BLaER1 (cell line): ENCODE measurements at regions not wholly inside any gene's neighbourhood (a gene's known extent, or its start where the extent isn't known, plus 50 kb on each side); places are given as distances from the start of the nearest gene placed in this dataset.
A peak's percentile ranks its signal among the peaks of the same experiment; 100 is the strongest.
"Not testable (repeated sequence)": the region's sequence is repeated elsewhere in the genome, so short reads cannot be mapped to it uniquely, and the experiment has no call there.

ENCODE experiments used
- H3K27ac ChIP-seq: shearing (Covaris generic); formaldehyde crosslinking; 2 replicates; pipeline ENCODE4 v1.8.1; 2022
- H3K27me3 ChIP-seq: shearing (Covaris generic); formaldehyde crosslinking; 2 replicates; pipeline ENCODE4 v1.8.1; 2022
- H3K36me3 ChIP-seq: shearing (Covaris generic); formaldehyde crosslinking; 2 replicates; pipeline ENCODE4 v1.8.1; 2022
- H3K4me1 ChIP-seq: shearing (Covaris generic); formaldehyde crosslinking; 2 replicates; pipeline ENCODE4 v1.8.1; 2022
- H3K4me2 ChIP-seq: shearing (Covaris generic); formaldehyde crosslinking; 2 replicates; pipeline ENCODE4 v1.8.1; 2022
- H3K4me3 ChIP-seq: shearing (Covaris generic); formaldehyde crosslinking; 2 replicates; pipeline ENCODE4 v1.8.1; 2022
- H3K9ac ChIP-seq: shearing (Covaris generic); formaldehyde crosslinking; 2 replicates; pipeline ENCODE4 v1.8.1; 2022
- H3K9me3 ChIP-seq: shearing (Covaris generic); formaldehyde crosslinking; 2 replicates; pipeline ENCODE4 v1.8.1; 2022
- H4K20me1 ChIP-seq: shearing (Covaris generic); formaldehyde crosslinking; 2 replicates; pipeline ENCODE4 v1.8.1; 2022
- Cebpa-rat ChIP-seq: shearing (Covaris generic); IDR thresholded peaks from 2 replicates; pipeline ENCODE4 v1.8.1; 2022

GRCh38 chr20:7770578-7770977, 169.7 kb downstream of the HAO1 start:
- H3K27me3 ChIP-seq = no peaks in the 10 kb centered on the region
- H3K4me3 ChIP-seq = no peak overlapping the region
- TF ChIP-seq Cebpa-rat = no peak
- H3K9me3 ChIP-seq = no peaks in the 10 kb centered on the region; the same call in 1 of the 2 replicates
- H4K20me1 ChIP-seq = no peaks in the 10 kb centered on the region
- H3K4me2 ChIP-seq = 0 out of 2 replicates have a peak overlapping the region, but pooled peaks have one; percentile 2
- no peak overlapping the region for H3K9ac ChIP-seq
- no peak overlapping the region for H3K27ac ChIP-seq
- peaks cover 11% of the 10 kb centered on the region for H3K4me1 ChIP-seq
- no peaks in the 10 kb centered on the region for H3K36me3 ChIP-seq

GRCh38 chr20:7772371-7772770, 167.9 kb downstream of the HAO1 start:
- no peak overlapping the region for H3K4me2 ChIP-seq

GRCh38 chr20:7773511-7773910, 166.7 kb downstream of the HAO1 start:
- Histone ChIP-seq H3K9ac (no peak overlapping the region), H4K20me1 (no peaks in the 10 kb centered on the region), H3K27ac (no peak overlapping the region), H3K36me3 (no peaks in the 10 kb centered on the region), H3K4me2 (no peak overlapping the region), H3K4me1 (peaks cover 11% of the 10 kb centered on the region), H3K27me3 (no peaks in the 10 kb centered on the region), H3K9me3 (peaks cover 18% of the 10 kb centered on the region), H3K4me3 (no peak overlapping the region)
- no peak for TF ChIP-seq Cebpa-rat

More at GRCh38 chr20:7772371-7772770, 167.9 kb downstream of the HAO1 start:
- TF ChIP-seq Cebpa-rat = no peak
- no peak overlapping the region for H3K4me3 ChIP-seq
- H3K36me3 ChIP-seq = no peaks in the 10 kb centered on the region
- H4K20me1 ChIP-seq = no peaks in the 10 kb centered on the region
- H3K27ac ChIP-seq = no peak overlapping the region
- peaks cover 17% of the 10 kb centered on the region for H3K9me3 ChIP-seq
- no peaks in the 10 kb centered on the region for H3K27me3 ChIP-seq
- H3K9ac ChIP-seq = no peak overlapping the region
- H3K4me1 ChIP-seq = peaks cover 11% of the 10 kb centered on the region

- no peak overlapping the region for H3K27ac ChIP-seq
- no peaks in the 10 kb centered on the region for H3K36me3 ChIP-seq
- no peaks in the 10 kb centered on the region for H3K27me3 ChIP-seq
- peaks cover 18% of the 10 kb centered on the region for H3K9me3 ChIP-seq
- no peak for TF ChIP-seq Cebpa-rat
- H3K9ac ChIP-seq = no peak overlapping the region
- 0 out of 2 replicates have a peak overlapping the region, but pooled peaks have one; percentile 0 for H3K4me2 ChIP-seq
- H3K4me3 ChIP-seq = no peak overlapping the region
- peaks cover 11% of the 10 kb centered on the region for H3K4me1 ChIP-seq
- no peaks in the 10 kb centered on the region for H4K20me1 ChIP-seq
Observed at GRCh38 chr20:7775072-7775471, 165.2 kb downstream of the HAO1 start.

- peaks cover 3% of the 10 kb centered on the region; the same call in 1 of the 2 replicates for H3K4me1 ChIP-seq
- no peaks in the 10 kb centered on the region for H3K36me3 ChIP-seq
- peaks cover 18% of the 10 kb centered on the region for H3K9me3 ChIP-seq
- H3K4me2 ChIP-seq = no peak overlapping the region
- H3K4me3 ChIP-seq = no peak overlapping the region
- H3K27ac ChIP-seq = no peak overlapping the region
- TF ChIP-seq Cebpa-rat = no peak
- H4K20me1 ChIP-seq = no peaks in the 10 kb centered on the region
- H3K27me3 ChIP-seq = no peaks in the 10 kb centered on the region
- no peak overlapping the region for H3K9ac ChIP-seq
Observed at GRCh38 chr20:7776148-7776547, 164.1 kb downstream of the HAO1 start.

- Histone ChIP-seq H3K27ac (no peak overlapping the region), H4K20me1 (no peaks in the 10 kb centered on the region), H3K4me1 (no peaks in the 10 kb centered on the region), H3K36me3 (no peaks in the 10 kb centered on the region), H3K9me3 (no peaks in the 10 kb centered on the region), H3K4me2 (no peak overlapping the region), H3K9ac (no peak overlapping the region), H3K27me3 (no peaks in the 10 kb centered on the region), H3K4me3 (no peak overlapping the region)
- no peak for TF ChIP-seq Cebpa-rat
Observed at GRCh38 chr20:7790189-7790588, 150.1 kb downstream of the HAO1 start.

- Histone ChIP-seq H3K4me3 (no peak overlapping the region), H3K36me3 (no peaks in the 10 kb centered on the region), H3K4me1 (no peaks in the 10 kb centered on the region), H3K4me2 (no peak overlapping the region), H4K20me1 (no peaks in the 10 kb centered on the region), H3K27me3 (no peaks in the 10 kb centered on the region), H3K27ac (no peak overlapping the region), H3K9me3 (no peaks in the 10 kb centered on the region), H3K9ac (no peak overlapping the region)
- TF ChIP-seq Cebpa-rat = no peak
Observed at GRCh38 chr20:7792150-7792869, 147.9 kb downstream of the HAO1 start.

GRCh38 chr20:7798176-7798575, 142.1 kb downstream of the HAO1 start:
- H3K27ac ChIP-seq = no peak overlapping the region
- H3K4me3 ChIP-seq = no peak overlapping the region
- H3K9ac ChIP-seq = no peak overlapping the region
- H3K4me1 ChIP-seq = no peaks in the 10 kb centered on the region
- TF ChIP-seq Cebpa-rat = no peak
- H3K36me3 ChIP-seq = no peaks in the 10 kb centered on the region
- H4K20me1 ChIP-seq = no peaks in the 10 kb centered on the region
- no peaks in the 10 kb centered on the region for H3K27me3 ChIP-seq
- H3K9me3 ChIP-seq = peaks cover 7% of the 10 kb centered on the region
- no peak overlapping the region for H3K4me2 ChIP-seq

GRCh38 chr20:7799862-7800261, 140.4 kb downstream of the HAO1 start:
- Histone ChIP-seq H3K36me3 (no peaks in the 10 kb centered on the region), H3K4me2 (no peak overlapping the region), H3K9me3 (peaks cover 15% of the 10 kb centered on the region), H3K27me3 (no peaks in the 10 kb centered on the region), H3K4me3 (no peak overlapping the region), H3K9ac (no peak overlapping the region), H3K4me1 (no peaks in the 10 kb centered on the region), H3K27ac (no peak overlapping the region), H4K20me1 (no peaks in the 10 kb centered on the region)
- no peak for TF ChIP-seq Cebpa-rat

GRCh38 chr20:7803411-7804151, 136.7 kb downstream of the HAO1 start:
- peaks cover 36% of the 10 kb centered on the region for H3K9me3 ChIP-seq
- H3K27ac ChIP-seq, H3K9ac ChIP-seq, H3K4me2 ChIP-seq, H3K36me3 ChIP-seq, H4K20me1 ChIP-seq, H3K4me3 ChIP-seq, H3K4me1 ChIP-seq, H3K27me3 ChIP-seq: not testable (repeated sequence)
